HG03469 (cell line): ENCODE measurements at regions not wholly inside any gene's neighbourhood (a gene's known extent, or its start where the extent isn't known, plus 50 kb on each side); places are given as distances from the start of the nearest gene placed in this dataset.

Experiments
- ATAC-seq: cut with Tn5 transposase; IDR thresholded peaks from one replicate; pipeline ENCODE4 v1.9.1; 2021; ENCODE audit warnings: mild to moderate bottlenecking, moderate library complexity, moderate number of reproducible peaks; ENCODE audit not compliant: unreplicated experiment

- ATAC-seq, result no peak
Observed at GRCh38 chr13:53200498-53201453, 172.2 kb downstream of the OLFM4 start.

DNA sequence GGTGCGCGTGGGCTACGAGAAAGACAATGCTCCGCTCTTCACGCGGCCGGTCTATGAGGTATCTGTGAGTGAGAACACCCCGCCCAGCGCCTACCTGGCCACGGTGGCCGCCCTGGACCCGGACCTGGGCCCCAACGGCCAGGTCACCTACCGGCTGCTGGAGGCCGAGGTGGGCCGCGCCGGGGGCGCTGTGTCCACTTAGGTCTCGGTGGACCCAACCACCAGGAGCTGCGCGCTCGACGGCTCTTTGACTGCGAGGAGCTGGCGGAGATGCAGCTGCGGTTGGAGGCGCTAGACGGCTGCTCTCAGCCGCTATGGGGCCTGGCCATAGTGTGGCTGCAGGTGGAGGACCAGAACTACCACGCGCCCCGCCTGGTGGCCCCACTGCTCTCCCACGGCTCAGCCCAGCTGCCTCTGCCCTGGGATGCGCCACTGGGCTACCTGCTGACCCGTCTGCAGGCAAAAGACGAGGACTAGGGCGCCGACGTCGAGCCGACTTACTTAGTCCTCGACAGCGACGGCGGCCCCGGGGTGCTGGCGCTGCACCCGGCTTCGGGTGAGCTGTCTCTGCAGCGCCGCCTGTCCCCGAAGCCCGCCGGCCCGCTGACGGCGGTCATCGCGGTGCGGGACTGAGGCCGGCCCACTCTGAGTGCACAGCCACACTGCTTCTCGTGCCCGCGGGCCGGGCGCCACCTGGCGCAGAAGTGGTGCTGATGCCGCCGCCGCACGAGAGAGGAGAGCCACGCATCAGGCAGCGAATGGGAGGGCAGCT, 173.0 kb downstream of the OLFM4 start:
- no peak for ATAC-seq

DNA sequence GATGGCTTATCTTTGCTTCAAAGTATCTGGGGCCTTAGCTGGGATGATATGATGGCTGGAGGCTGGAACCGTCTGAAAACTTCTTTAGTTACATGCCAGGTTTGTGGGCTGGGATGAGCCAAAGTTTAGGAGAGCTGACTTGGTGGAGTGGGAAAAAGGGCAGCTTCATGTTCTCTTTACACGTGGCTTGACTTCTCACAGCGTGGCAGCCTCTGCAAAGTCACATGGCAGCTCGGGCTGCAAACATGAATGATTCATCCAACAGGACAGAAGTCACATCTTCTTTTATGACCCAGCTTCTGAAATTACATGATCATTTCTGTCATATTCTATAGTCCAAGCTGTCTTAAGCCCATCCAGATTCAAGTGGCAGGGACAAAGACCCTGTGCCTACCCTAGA, 176.0 kb downstream of the OLFM4 start:
- no peak for ATAC-seq

- ATAC-seq, result no peak
Observed at GRCh38 chr13:53206455-53206854, 177.8 kb downstream of the OLFM4 start.

- ATAC-seq, result no peak
Observed at GRCh38 chr13:53207556-53207955, 178.9 kb downstream of the OLFM4 start.

DNA sequence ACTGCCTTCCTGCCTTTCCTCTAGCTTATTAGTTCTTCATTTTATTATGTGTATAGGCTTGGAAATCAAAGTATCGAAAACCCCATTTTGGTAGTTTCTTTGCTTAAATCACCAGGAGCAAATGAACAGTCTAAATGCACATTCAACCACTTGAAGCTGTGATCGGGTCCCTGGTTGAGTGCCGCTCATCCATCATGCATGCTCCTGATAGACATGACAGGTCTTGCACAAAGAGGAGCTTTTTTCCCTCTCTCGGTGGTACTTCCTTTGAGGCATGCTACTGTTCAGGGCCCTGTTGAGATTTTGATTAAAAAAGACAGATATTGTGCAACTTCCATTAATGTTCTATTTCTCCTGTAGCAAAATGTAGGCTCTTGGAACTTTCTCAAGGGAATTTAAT, 185.8 kb downstream of the OLFM4 start:
- no peak for ATAC-seq

GRCh38 chr13:53215563-53215962, 186.9 kb downstream of the OLFM4 start:
- no peak for ATAC-seq

DNA sequence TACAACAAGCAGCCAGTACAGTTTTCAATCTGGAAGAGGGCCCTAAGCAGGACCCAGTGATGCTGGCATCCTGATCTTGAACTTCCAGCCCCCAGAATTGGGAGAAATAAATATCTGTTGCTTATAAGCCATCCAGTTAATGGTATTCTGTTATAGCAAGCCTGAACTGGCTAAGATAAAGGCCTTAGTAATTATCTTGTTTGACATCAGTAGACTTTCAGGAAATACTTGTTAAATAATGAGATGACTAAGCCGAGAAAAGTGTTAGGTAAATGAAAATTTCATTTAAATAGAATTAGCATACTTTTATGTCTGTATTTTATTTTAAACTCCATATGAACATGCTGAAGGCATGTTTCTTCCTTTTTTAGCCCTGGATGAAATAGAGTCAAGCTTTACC, 188.2 kb downstream of the OLFM4 start:
- no peak for ATAC-seq

- no peak for ATAC-seq
Observed at GRCh38 chr13:53217194-53217593, 188.6 kb downstream of the OLFM4 start.

DNA sequence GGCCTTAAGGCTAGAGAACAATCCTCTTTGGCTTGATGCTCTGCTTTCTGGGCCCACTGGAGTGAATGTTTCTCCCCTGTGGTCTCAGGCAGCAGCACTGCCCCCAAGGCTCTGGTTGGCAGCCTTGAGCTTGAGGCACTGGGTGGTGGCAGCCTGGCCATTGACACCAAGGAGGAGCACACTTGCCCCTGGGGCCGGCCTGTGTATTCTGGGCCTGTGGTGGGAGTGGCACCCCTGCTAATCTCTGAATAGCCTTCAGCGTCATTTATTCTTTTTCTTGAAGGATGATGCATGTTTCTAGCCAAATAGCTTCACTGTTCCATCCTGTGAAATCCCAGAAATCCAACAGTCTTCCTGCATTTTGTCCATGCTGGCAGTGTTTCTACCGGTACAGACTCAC, 191.4 kb downstream of the OLFM4 start:
- ATAC-seq, result no peak

GRCh38 chr13:53237696-53238095, 209.1 kb downstream of the OLFM4 start:
- no peak for ATAC-seq

GRCh38 chr13:53238261-53238660, 209.6 kb downstream of the OLFM4 start:
- no peak for ATAC-seq

- no peak for ATAC-seq
Observed at GRCh38 chr13:53240401-53241025, 211.9 kb downstream of the OLFM4 start.

- no peak for ATAC-seq
Observed at GRCh38 chr13:53241891-53242348, 213.3 kb downstream of the OLFM4 start.

GRCh38 chr13:53249236-53249635, 220.6 kb downstream of the OLFM4 start:
- ATAC-seq, result no peak

DNA sequence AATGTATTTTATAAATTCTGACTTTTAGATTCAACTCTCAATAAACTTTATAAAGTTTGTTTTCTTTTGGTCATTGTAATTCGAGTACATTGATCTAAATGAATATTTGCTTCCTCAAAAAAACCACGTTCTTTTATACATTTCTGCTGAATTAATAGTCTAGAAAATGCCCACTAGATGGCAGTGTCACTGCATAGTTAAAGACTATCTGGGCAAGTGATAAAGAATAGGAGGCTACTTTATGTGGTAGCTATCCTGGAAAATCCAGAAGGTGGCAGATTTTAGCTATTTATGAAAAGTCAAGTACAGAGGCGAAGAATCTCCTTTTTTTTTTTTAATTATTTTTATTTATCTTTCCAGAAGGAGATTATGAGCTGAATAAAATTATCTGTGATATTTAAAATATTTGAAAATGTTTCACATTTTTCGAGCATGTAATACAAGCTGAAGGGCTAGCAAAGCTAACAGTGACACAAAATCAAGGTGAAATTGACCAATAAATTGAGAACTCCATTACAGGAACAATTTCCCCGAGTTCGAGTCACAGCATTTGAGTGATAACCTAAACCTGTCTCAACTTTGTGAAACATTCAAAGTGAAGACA, 221.8 kb downstream of the OLFM4 start:
- peak; percentile 91 for ATAC-seq

DNA sequence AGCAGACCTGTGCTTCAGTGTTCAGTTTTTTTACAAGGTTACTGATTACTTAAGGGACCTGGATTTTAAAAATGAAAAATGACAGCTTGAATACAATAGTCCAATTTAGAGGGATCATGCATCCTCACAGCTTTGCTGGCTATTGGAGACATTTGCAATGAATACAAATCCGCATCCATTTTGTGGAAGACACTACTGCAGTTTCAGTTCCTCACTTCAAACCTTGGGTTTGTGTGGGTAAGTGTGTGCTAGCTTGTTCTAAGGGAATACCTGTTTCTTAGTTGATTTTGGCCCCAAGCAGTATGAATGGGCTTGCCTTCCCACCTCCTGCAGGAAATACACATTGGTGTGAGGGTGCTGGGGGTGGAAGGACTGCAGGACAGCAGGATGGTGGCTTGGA, 222.4 kb downstream of the OLFM4 start:
- no peak for ATAC-seq

DNA sequence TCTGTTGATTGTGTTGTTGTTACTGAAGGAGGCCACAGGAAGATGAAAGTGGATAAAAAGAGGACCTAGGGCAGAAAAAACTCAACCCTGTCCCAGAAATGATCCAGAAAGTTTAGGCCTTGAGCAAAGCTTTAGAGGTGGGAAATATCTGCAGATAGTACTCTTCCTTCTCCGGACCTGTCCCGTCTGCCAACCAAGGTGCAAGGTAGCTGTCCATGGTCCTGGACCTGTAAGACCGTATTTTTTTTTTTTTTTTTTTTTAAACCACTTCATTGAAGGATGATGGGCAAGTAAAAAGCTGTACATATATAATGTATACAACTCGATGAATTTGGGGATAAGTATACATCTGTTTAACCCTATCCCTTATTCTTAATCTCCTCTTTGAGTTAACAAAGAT, 225.9 kb downstream of the OLFM4 start:
- ATAC-seq, result no peak

DNA sequence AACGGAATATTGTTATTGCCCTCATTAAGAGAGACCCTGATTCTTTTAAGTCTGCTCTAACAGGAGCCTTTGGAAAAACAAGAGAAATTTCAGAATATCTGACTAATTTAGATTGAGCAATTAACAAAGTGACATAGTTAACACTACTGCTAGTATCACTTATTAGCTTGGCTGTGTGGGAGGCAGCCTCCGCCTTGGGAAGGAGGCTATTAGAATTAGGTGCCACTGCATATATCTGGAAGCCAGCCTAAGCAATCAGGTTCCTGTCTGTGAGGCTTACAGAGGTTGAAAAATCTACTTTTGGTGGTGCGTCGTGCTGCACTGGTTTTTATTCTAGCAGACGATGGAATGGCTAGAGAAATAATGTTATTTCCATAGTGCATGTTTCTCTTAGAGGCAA, 227.2 kb downstream of the OLFM4 start:
- ATAC-seq, result no peak

- ATAC-seq, result no peak
Observed at GRCh38 chr13:53260594-53260993, 232.0 kb downstream of the OLFM4 start.
